ENCODE measurements at regions not wholly inside any gene's neighbourhood (a gene's known extent, or its start where the extent isn't known, plus 50 kb on each side); places are given as distances from the start of the nearest gene placed in this dataset.

GRCh38 chr2:182584462-182584861 is 131.6 kb upstream of the DNAJC10 start:
- H3K27ac ChIP-seq: no peak overlapping the region
- H3K4me1 ChIP-seq: no peaks in the 10 kb centered on the region
- DNase-seq: no peak
- H3K4me3 ChIP-seq: no peak overlapping the region
- no peak for ATAC-seq
- H3K27me3 ChIP-seq (ENCODE audit: insufficient read depth in 3 of 3, low read length in 2 of 3): no peaks in the 10 kb centered on the region
- H3K36me3 ChIP-seq (ENCODE audit: insufficient read depth in 1 of 2, low read depth in 1 of 2): no peaks in the 10 kb centered on the region
- TF ChIP-seq CTCF (IDR thresholded peaks at IDR 0.05): no peak
- intact Hi-C loops (cut with DNase I): no loop called here
- 43 to 53% (median 44%) methylated on average over 3 of the region's 3 CpGs for WGBS, 3 donors
- H3K9me3 ChIP-seq: no peaks in the 10 kb centered on the region

GRCh38 chr2:182585001-182585400 is 131.1 kb upstream of the DNAJC10 start:
- Histone ChIP-seq H3K9me3 (no peaks in the 10 kb centered on the region), H3K4me1 (no peaks in the 10 kb centered on the region), H3K4me3 (no peak overlapping the region), H3K36me3 (ENCODE audit: insufficient read depth in 1 of 2, low read depth in 1 of 2) (no peaks in the 10 kb centered on the region), H3K27ac (no peak overlapping the region), H3K27me3 (ENCODE audit: insufficient read depth in 3 of 3, low read length in 2 of 3) (no peaks in the 10 kb centered on the region)
- ATAC-seq (no peak), DNase-seq (no peak)
- TF ChIP-seq CTCF (IDR thresholded peaks at IDR 0.05): no peak
- 63 to 68% (median 64%) methylated on average over 3 of the region's 3 CpGs for WGBS, 3 donors
- intact Hi-C loops (cut with DNase I): no loop called here

GRCh38 chr2:182585430-182585829 is 130.6 kb upstream of the DNAJC10 start:
- no peaks in the 10 kb centered on the region for H3K4me1 ChIP-seq
- ATAC-seq (no peak), DNase-seq (no peak)
- TF ChIP-seq CTCF (IDR thresholded peaks at IDR 0.05): no peak
- H3K27ac ChIP-seq: no peak overlapping the region
- 86 to 93% (median 87%) methylated on average over 2 of the region's 2 CpGs for WGBS, 3 donors
- H3K4me3 ChIP-seq: no peak overlapping the region
- H3K9me3 ChIP-seq: no peaks in the 10 kb centered on the region
- intact Hi-C loops (cut with DNase I): no loop called here
- no peaks in the 10 kb centered on the region for H3K27me3 ChIP-seq (ENCODE audit: insufficient read depth in 3 of 3, low read length in 2 of 3)
- H3K36me3 ChIP-seq (ENCODE audit: insufficient read depth in 1 of 2, low read depth in 1 of 2): no peaks in the 10 kb centered on the region

GRCh38 chr2:182586426-182586825 is 129.6 kb upstream of the DNAJC10 start:
- no peak overlapping the region for H3K27ac ChIP-seq
- intact Hi-C loops (cut with DNase I): no loop called here
- H3K4me3 ChIP-seq: no peak overlapping the region
- 75 to 83% (median 77%) methylated on average over 2 of the region's 2 CpGs for WGBS, 3 donors
- no peaks in the 10 kb centered on the region for H3K27me3 ChIP-seq (ENCODE audit: insufficient read depth in 3 of 3, low read length in 2 of 3)
- DNase-seq: no peak
- ATAC-seq: no peak
- no peak for TF ChIP-seq CTCF (IDR thresholded peaks at IDR 0.05)
- H3K36me3 ChIP-seq (ENCODE audit: insufficient read depth in 1 of 2, low read depth in 1 of 2): no peaks in the 10 kb centered on the region
- H3K9me3 ChIP-seq: no peaks in the 10 kb centered on the region
- no peaks in the 10 kb centered on the region for H3K4me1 ChIP-seq

- ATAC-seq (no peak), DNase-seq (no peak)
- 86 to 91% (median 89%) methylated on average over 1 of the region's 1 CpG for WGBS, 3 donors
- H3K27ac ChIP-seq: no peak overlapping the region
- no peak overlapping the region for H3K4me3 ChIP-seq
- no peak for TF ChIP-seq CTCF (IDR thresholded peaks at IDR 0.05)
- intact Hi-C loops (cut with DNase I): no loop called here
- no peaks in the 10 kb centered on the region for H3K9me3 ChIP-seq
- H3K36me3 ChIP-seq (ENCODE audit: insufficient read depth in 1 of 2, low read depth in 1 of 2): no peaks in the 10 kb centered on the region
- H3K27me3 ChIP-seq (ENCODE audit: insufficient read depth in 3 of 3, low read length in 2 of 3): no peaks in the 10 kb centered on the region
- no peaks in the 10 kb centered on the region for H3K4me1 ChIP-seq
Measured at GRCh38 chr2:182587831-182588230, 128.2 kb upstream of the DNAJC10 start.

Measured in psoas muscle (tissue), 7 donors.